ENCODE measurements at regions not wholly inside any gene's neighbourhood (a gene's known extent, or its start where the extent isn't known, plus 50 kb on each side); places are given as distances from the start of the nearest gene placed in this dataset.
"Not testable (repeated sequence)": the region's sequence is repeated elsewhere in the genome, so short reads cannot be mapped to it uniquely, and the experiment has no call there.

DNA sequence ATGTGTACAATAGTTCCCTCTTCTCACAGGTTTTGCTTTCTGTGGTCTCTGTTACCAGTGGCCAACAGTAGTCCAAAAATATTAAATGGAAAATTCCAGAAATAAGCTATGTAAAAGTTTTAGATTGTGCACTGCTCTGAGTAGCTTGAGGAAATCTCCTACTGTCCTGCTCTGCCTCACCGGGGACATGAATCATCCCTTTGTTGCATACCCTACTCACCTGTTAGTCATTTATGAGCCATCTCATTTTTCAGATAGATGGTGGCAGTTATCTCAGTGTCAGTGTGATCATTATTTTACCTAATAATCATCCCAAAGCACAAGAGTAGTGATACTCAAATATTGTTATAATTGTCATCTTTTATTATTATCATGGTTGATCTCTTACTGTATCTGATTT, 688.1 kb downstream of the PLA2G4A start:
- DNase-seq (ENCODE audit: low spot score) = no peak

DNA sequence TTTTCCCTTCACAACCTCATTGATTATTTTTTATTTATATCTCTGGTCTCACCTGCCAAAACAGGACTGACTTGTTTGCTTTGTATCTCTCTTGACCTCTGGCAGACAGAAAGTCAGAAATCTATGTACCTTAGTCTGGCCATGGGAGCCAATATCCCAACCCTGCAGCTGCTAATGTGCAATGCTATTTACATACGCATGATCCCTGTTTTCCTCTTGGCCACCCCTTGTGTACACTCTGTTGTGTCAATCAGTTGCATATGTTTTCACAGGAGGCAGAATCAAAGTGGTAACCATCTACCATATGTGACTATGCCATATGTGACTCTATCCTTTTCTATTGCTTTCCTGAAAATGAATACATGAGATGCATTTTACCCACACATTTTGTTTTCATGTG, 688.8 kb downstream of the PLA2G4A start:
- no peak for DNase-seq (ENCODE audit: low spot score)

DNA sequence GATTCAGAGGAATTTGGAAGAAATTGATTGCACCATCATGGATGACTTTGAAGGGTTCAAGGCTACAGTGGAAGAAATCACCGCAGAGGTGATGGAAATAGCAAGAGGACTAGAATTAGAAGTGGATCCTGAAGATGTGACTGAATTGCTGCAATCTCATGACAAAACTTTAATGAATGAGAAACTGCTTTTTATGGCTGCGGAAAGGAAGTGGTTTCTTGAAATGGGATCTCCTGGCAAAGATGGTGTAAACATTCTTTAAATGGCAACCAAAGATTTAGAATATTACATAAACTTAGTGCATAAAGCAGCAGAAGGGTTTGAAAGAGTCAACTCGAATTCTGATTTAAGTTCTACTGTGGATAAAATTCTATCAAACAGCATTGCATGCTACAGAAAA, 698.6 kb downstream of the PLA2G4A start:
- no peak for DNase-seq (ENCODE audit: low spot score)

DNA sequence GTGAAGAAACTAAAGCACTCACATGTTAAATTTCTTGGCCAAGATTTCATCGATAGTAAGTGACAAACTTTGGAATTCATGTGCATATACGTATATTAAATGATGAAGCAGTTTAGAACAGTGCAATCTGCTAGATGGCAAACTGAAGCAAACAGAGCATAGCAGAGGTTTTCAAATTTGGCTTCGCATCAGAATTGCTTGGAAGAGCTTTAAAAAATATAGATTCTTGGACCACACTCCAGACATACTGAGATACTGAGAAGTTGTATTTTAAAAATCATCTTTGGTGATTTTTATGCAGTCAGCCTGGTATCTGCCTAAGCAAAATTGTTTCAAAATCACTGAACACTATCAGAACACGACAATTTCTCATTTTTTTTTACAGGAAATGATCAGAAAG, 709.2 kb downstream of the PLA2G4A start:
- no peak for DNase-seq (ENCODE audit: low spot score)

DNA sequence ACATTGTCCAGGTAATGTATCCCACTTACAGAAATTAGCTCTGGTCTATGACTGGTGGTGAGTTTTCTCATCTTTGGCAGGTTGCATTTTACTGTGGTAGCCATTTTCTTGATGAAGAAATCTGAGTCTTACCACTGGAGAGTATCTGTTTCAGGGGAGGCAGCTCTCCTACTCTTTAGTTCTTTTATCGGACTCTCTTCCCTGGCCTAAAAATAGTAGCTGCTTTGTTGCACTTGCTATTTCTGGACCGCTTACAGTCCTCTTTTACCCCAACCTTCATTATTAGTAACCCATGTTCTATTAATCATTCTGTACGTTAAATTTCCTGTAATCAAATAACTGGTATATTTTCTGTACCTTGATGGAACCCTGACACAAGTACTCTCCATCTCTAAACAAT, 720.8 kb downstream of the PLA2G4A start:
- DNase-seq (ENCODE audit: low spot score) = no peak

DNA sequence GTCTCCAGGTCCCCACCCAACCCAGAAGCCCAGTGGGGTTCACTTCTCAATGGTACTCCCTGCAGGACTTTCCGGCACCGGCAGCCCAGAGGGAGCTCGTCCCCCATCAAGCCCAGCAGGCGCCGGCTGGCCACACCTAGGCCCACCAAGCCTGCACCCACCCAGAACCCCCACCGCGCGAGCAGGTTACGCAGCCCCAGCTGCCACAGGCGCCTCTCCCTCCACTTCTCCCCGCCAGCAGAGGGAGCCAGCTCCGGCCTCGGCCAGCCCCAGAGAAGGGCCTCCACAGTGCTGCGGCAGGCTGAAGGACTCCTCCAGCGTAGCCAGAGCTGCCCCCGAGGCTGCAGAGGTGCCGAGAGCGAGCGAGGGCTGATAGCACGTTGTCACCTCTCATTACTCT, 722.3 kb downstream of the PLA2G4A start:
- no peak for DNase-seq (ENCODE audit: low spot score)

DNA sequence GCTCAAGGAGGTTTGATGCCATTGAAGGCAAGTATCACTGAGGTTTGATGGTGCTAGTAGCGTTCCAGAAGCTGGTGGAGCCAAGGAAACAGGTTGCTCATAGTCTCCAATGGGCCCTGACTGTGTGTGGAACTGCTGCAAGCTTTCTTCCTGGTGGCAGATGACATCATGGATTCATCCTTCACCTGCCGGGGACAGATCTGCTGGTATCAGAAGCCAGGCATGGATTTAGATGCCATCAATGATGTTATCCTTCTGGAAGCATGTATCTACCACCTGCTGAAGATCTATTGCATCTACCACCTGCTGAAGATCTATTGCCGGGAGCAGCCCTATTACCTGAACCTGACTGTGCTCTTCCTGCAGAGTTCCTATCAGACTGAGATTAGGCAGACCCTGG, 734.4 kb downstream of the PLA2G4A start:
- DNase-seq (ENCODE audit: low spot score) = no peak

DNA sequence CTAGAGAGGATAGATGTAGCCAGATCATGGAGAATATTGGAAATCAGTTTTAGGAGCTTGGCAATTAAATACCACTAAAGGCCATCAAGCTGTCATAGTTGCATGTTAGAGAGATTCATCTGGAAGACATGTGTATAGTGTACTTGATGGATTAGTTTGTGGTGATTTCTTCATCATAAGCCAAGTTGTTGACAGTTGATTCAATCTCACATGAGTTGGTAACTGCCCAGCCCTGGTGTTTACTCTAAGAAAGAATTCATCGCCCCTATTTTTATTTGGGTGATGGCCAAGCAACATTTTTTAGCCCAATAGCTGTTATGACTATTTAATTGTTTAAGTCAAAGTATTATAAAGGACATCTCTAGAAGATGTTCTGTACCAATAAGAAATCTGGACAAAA, 737.6 kb downstream of the PLA2G4A start:
- no peak for DNase-seq (ENCODE audit: low spot score)

DNA sequence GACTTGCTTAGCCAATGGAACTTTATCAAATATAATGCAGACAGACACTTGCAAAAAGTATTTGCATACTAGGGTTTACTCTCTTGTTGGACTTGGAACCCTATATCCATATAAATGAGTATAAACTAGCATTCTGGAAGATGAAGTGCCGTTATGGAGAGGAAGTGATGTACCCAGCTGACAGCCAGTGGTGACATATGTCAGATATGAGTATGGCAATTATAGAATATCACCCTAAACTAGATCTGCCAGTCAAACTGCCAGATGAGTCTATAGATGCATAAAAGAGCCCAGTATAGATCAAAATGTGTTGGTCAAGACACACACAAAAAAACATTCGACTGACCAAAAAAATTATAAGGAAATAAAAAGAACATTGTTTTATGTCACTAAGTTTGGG, 739.3 kb downstream of the PLA2G4A start:
- DNase-seq (ENCODE audit: low spot score) = no peak

DNA sequence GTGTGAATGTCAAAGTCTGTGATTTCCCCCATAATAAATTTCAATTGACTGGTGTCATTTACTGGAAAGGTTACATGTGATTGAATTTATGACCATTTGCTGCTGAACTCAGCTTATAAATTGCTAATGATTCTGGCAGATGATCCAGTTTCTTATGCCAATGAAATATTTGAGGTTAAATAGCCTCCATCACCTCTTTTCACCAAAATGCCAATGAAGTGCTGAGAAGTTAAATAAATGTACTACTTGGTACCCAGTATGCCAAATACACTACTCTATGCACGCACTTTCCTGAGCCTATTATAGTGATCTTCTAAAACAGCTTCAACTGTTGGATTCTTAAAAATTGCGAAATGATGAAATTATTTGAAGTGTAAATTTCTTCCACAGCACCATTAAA, 741.4 kb downstream of the PLA2G4A start:
- DNase-seq (ENCODE audit: low spot score) = no peak

DNA sequence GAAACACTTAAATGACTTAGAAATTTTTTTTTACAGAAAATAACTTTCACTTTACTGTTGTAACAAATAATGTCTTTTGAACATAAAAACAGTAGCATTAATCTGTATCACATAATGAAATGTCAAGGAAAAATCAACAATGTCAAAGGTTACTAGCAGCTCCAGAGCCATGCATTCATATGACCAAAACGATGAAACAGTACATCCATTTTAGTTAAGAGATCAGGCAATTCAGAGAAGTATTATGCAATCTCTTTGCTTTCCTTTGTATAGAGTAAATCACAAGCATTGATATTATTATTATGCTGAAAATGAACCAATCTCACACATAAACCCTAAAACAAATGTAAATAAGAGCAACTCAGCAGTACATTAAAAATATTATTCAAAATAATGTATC, 748.9 kb downstream of the PLA2G4A start:
- no peak for DNase-seq (ENCODE audit: low spot score)

DNA sequence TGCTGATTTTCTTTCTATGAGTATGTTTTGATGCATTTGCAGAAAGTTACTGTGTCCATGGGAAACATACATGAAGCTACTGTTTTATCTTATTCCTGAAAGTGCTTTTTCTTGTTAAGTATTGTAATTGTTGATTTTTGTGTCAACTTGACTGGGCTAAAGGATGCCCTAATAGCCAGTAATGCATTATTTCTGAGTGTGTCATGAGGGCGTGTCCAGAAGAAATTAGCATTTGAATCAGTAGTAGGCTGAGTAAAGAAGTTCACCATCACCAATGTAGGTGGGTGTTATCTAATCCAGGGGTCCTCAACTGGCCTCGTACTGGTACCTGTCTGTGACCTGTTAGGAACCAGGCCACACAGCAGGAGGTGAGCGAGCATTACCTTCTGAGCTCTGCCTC, 760.2 kb downstream of the PLA2G4A start:
- no peak for DNase-seq (ENCODE audit: low spot score)

DNA sequence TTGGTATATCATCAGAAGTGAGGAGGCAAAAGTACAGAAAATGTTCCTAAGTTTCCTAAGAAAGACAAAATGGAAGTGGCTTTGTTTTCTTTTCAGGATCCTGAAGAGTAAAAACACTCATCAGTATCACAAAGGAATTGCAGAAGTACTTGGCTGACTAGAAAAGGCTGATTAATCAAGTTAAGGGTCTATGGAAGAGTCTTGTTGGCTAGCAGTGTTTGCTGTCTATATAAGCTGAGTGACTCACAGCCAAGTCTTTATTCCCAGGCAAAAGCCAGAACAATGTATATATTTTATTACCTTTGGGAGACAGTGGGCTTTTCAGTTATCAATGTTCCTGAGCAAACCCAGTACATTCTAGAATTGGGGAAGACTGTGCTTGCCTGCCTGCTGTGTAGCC, 777.0 kb downstream of the PLA2G4A start:
- DNase-seq (ENCODE audit: low spot score) = no peak

DNA sequence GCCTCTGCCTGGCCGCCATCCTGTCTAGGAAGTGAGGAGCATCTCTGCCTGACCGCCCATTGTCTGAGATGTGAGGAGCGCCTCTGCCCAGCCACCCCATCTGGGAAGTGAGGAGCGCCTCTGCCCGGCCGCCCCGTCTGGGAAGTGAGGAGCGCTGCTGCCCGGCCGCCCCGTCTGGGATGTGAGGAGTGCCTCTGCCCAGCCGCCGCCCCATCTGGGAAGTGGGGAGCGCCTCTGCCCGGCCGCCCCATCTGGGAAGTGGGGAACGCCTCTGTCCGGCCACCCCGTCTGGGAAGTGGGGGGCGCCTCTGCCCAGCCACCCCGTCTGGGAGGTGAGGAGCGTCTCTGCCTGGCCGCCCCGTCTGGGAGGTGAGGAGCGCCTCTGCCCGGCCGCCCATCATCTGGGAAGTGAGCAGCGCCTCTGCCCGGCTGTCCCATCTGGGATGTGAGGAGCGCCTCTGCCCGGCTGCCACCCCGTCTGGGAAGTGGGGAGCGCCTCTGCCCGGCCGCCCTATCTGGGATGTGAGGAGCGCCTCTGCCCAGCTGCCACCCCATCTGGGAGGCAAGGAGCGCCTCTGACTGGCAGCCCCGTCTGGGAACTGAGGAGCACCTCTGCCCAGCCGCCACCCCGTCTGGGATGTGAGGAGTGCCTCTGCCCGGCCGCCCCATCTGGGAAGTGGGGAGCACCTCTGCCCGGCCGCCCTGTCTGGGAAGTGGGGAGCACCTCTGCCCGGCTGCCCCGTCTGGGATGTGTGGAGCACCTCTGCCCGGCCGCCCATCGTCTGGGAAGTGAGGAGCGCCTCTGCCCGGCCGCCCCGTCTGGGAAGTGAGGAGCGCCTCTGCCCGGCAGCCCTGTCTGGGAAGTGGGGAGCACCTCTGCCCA, 787.3 kb downstream of the PLA2G4A start:
- DNase-seq (ENCODE audit: low spot score) = not testable (repeated sequence)

DNA sequence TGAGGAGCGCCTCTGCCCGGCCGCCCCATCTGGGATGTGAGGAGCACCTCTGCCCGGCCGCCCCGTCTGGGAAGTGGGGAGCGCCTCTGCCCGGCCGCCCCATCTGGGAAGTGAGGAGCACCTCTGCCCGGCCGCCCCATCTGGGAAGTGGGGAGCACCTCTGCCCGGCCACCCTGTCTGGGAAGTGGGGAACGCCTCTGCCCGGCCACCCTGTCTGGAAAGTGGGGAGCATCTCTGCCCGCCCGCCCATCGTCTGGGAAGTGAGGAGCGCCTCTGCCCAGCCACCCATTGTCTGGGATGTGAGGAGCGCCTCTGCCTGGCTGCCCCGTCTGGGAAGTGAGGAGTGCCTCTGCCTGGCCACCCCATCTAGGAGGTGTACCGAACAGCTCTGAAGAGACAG, 788.1 kb downstream of the PLA2G4A start:
- DNase-seq (ENCODE audit: low spot score) = not testable (repeated sequence)

DNA sequence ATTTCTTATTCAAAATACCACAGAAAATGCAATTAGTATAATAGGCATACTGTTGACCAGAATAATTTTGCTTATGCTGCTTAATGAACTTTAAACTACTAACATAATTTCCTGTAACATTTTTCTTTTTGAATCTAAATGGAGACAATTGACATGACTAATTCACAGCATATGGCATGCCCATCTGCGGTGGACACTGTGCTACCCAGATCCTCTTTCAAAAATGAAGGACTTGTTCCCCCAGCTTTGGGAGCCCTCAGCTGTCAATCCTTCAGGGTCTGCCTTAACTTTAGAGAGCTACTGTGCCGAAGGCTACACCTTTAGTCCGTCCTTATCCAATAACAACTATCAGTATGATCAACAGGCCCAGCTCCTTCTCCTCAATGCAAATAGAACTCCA, 789.0 kb downstream of the PLA2G4A start:
- no peak for DNase-seq (ENCODE audit: low spot score)

DNA sequence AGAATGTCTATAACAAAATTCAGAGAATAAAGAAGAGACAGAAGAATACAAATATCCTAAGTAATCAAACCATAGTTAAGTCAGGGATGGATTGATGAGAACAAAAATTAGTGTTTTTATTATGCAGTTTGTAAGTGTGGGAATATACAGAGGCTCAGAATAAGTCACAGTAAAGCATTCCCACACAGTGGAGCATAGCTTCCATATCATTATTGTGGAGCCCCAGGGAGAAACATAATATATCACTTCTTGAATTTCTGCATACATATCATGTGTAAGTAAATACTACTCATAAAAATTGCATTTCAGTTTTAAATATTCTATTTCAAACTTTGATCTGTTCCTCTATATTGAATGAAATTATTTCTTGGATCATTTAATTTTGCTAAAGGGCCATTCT, 790.4 kb downstream of the PLA2G4A start:
- no peak for DNase-seq (ENCODE audit: low spot score)

DNA sequence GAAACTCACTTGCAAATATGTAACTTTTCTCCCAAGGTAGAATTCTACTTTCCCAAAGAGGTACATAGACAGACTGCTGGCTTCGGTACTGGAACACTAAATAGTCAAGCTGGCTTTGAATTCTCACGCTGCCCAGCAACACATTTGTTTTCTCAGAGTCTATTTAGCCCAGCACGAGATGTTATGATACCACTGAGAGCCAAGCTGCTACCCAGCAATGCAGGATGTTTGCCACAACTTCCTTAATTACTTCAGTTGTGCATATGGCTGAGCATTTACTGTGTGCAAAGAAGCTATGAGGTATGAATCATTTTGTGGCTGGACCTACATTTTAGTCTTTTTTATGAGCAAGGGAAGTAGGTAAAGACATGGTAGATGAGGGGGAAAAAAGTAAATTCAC, 793.2 kb downstream of the PLA2G4A start:
- DNase-seq (ENCODE audit: low spot score) = no peak

DNA sequence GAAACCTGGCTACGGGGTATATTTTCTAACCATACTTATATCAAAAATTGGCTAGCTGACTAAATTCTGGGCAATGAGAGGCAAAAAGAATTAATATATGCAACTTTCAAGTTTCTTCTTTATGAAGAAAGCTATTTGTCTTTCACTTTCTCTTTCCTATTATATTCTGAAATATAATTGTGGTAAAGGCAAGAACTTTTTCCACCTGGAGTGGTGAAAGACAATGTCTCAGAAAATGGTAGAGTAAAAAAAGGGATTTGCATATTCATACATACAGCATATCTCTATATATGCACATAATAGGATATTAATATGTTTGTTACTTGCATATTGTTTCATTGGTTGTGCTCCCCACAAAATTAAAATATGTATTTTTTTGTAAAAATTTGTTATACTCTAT, 793.8 kb downstream of the PLA2G4A start:
- DNase-seq (ENCODE audit: low spot score) = no peak

DNA sequence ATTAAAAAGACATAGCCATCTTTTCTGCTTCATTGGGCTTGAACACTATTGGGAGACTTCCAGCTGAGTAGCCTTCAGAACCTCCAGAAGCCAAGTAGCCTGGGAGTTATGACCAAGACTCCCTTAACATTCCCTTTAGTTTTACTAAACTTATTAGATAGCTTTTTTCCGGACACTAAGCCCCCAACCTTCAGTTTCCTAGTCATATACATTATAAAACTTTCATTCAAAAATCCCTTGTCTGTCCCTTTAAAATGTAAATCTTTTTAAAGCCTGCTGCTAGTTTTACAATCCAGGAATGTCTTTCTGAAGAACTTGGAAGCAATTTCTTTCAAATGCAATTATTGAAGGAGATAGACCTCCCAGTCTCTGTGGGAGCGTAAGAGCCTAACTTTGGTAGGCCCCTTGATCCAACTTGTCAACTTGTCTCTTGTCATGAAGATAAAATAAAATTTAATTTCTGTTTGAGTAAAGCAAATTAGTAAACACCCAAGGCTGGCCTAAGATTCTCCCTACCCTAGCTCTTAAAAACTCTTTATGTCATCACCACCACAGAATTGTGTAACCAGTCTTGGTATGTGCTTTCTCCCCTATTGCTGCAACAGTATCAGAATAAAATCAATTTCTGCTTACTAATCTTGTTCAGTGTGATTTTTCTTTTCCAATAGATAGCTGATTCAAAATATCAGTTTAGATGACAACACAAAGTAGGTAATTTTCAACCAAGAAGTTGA, 796.2 kb downstream of the PLA2G4A start:
- DNase-seq (ENCODE audit: low spot score) = no peak

DNA sequence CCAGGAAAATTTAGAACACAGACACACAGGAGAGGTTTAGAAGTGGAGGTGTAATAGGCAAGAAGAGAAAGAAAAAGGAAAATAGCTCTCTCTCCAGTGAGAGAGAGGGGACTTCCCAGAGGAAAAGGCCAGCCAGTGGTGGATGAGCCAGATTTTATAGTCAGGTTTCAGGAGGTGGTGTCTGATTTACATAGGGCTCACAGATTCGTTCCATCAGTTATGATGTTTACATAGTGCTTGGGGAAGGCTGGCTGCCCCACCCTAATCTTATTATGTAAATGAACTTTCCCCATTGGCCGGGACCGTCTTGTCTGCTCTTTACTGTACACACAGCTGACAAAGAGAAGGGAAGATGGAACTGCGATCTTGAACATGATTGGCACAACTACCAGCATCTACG, 797.3 kb downstream of the PLA2G4A start:
- DNase-seq (ENCODE audit: low spot score) = peak; percentile 75

DNA sequence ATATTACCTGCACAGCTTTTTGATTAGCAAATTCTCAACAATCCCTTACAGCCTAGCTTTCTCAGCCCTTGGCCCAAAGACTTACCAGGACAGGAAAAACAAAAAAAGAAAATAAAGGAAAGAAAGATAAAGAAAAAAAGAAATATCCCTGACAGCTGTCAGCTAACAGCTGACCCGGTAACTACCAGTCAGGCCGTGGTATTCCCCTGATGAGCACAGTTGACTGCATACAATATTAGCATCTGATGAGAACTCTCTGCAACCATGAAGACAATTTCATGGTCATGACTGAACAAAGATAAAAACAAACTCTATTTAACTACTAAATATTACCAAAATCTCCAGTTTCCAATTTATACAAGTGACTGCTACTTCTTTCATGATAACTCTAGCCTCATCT, 798.8 kb downstream of the PLA2G4A start:
- no peak for DNase-seq (ENCODE audit: low spot score)

DNA sequence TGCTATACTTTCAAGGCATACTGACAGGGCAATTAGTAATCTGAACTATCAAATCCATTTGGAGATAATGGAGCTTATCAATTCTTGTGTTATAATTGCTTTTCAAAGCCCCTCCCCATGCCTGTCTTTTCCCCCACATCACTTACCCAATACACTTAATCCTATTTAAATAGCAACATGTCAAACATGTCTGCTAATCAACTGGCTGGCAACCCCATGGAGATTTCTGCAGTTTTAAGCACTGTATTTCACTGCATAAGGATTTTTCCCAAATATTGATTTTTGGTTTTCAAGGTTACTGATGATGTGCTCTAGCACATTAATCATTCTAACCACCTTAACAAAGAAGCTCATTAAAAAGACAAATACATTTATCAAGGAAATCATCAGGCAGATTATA, 800.3 kb downstream of the PLA2G4A start:
- no peak for DNase-seq (ENCODE audit: low spot score)

Data from SK-N-DZ (cell line).